PC-3 (cell line): ENCODE measurements at regions not wholly inside any gene's neighbourhood (a gene's known extent, or its start where the extent isn't known, plus 50 kb on each side); places are given as distances from the start of the nearest gene placed in this dataset.

Source experiments
- EZH2 ChIP-seq: fragments of 300-600 bp; sonication (generic); IDR thresholded peaks from one replicate; pipeline ENCODE4 v1.6.1; 2017; ENCODE audit warnings: antibody characterized with exemption, mild to moderate bottlenecking, low read length; ENCODE audit not compliant: unreplicated experiment
- EZH2phosphoT487 ChIP-seq: fragments of 300-600 bp; sonication (generic); IDR thresholded peaks from 2 replicates; pipeline ENCODE4 v1.6.1; 2018; ENCODE audit warnings: mild to moderate bottlenecking, antibody characterized with exemption, low read length, borderline replicate concordance
- TF ChIP-seq, protein P1 (sequence below): fragments of 300-600 bp; sonication (generic); conservative IDR thresholded peaks from 2 replicates; pipeline ENCODE4 v1.5.1; 2017; ENCODE audit warnings: antibody characterized with exemption, low read depth, mild to moderate bottlenecking, low read length

- TF ChIP-seq, protein P1, sequence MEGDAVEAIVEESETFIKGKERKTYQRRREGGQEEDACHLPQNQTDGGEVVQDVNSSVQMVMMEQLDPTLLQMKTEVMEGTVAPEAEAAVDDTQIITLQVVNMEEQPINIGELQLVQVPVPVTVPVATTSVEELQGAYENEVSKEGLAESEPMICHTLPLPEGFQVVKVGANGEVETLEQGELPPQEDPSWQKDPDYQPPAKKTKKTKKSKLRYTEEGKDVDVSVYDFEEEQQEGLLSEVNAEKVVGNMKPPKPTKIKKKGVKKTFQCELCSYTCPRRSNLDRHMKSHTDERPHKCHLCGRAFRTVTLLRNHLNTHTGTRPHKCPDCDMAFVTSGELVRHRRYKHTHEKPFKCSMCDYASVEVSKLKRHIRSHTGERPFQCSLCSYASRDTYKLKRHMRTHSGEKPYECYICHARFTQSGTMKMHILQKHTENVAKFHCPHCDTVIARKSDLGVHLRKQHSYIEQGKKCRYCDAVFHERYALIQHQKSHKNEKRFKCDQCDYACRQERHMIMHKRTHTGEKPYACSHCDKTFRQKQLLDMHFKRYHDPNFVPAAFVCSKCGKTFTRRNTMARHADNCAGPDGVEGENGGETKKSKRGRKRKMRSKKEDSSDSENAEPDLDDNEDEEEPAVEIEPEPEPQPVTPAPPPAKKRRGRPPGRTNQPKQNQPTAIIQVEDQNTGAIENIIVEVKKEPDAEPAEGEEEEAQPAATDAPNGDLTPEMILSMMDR = no peak
- TF ChIP-seq EZH2 (no peak), EZH2phosphoT487 (no peak)
Observed at GRCh38 chr2:2765176-2765800, 434.2 kb upstream of the MYT1L start.
